IPS DF 19.7 (cell line): ENCODE measurements at regions not wholly inside any gene's neighbourhood (a gene's known extent, or its start where the extent isn't known, plus 50 kb on each side); places are given as distances from the start of the nearest gene placed in this dataset.
"Not testable (repeated sequence)": the region's sequence is repeated elsewhere in the genome, so short reads cannot be mapped to it uniquely, and the experiment has no call there.

Experiments
- DNase-seq: peaks from one replicate; pipeline ENCODE4 v3.0.0-alpha.2; 2013; ENCODE audit warnings: low read depth, low spot score

- DNase-seq = not testable (repeated sequence)
These were observed 112.9 kb downstream of the PCSK1 start for GRCh38 chr5:96319981-96320739.

GRCh38 chr5:96318569-96319110 lies 114.4 kb downstream of the PCSK1 start:
- no peak for DNase-seq

GRCh38 chr5:96317945-96318344 lies 115.1 kb downstream of the PCSK1 start:
- no peak for DNase-seq

GRCh38 chr5:96316487-96316886 lies 116.6 kb downstream of the PCSK1 start:
- no peak for DNase-seq

- no peak for DNase-seq
These were observed 117.0 kb downstream of the PCSK1 start for GRCh38 chr5:96316017-96316416.

GRCh38 chr5:96315431-96315830 lies 117.6 kb downstream of the PCSK1 start:
- DNase-seq = no peak

GRCh38 chr5:96312383-96312782 lies 120.7 kb downstream of the PCSK1 start:
- DNase-seq = no peak

GRCh38 chr5:96307047-96307446 lies 126.0 kb downstream of the PCSK1 start:
- DNase-seq = not testable (repeated sequence)

GRCh38 chr5:96302174-96302738 lies 130.8 kb downstream of the PCSK1 start:
- DNase-seq = peak; percentile 64

- no peak for DNase-seq
These were observed 132.1 kb downstream of the PCSK1 start for GRCh38 chr5:96300976-96301375.

- no peak for DNase-seq
These were observed 135.2 kb downstream of the PCSK1 start for GRCh38 chr5:96297867-96298266.

- DNase-seq = no peak
These were observed 135.8 kb downstream of the PCSK1 start for GRCh38 chr5:96297290-96297689.

GRCh38 chr5:96294884-96295202 lies 138.2 kb downstream of the PCSK1 start:
- DNase-seq = no peak

GRCh38 chr5:96293966-96294883 lies 138.8 kb downstream of the PCSK1 start:
- no peak for DNase-seq

GRCh38 chr5:96292582-96293247 lies 140.3 kb downstream of the PCSK1 start:
- no peak for DNase-seq

GRCh38 chr5:96289287-96289686 lies 143.8 kb downstream of the PCSK1 start:
- DNase-seq = not testable (repeated sequence)

GRCh38 chr5:96288845-96289185 lies 144.2 kb downstream of the PCSK1 start:
- DNase-seq = no peak

GRCh38 chr5:96288166-96288844 lies 144.7 kb downstream of the PCSK1 start:
- DNase-seq = no peak

GRCh38 chr5:96287136-96287535 lies 145.9 kb downstream of the PCSK1 start:
- no peak for DNase-seq

- no peak for DNase-seq
These were observed 147.2 kb downstream of the PCSK1 start for GRCh38 chr5:96285823-96286222.

- DNase-seq = no peak
These were observed 148.2 kb downstream of the PCSK1 start for GRCh38 chr5:96284727-96285389.
